DND-41 (cell line): ENCODE measurements at regions not wholly inside any gene's neighbourhood (a gene's known extent, or its start where the extent isn't known, plus 50 kb on each side); places are given as distances from the start of the nearest gene placed in this dataset.

Experiments used
- ATAC-seq: fragments of 200-7000 bp; cut with Tn5 transposase; 3 replicates; pipeline ENCODE4 v1.9.1; 2021; ENCODE audit warnings: low read depth; ENCODE audit not compliant: insufficient read depth
- DNase-seq: peaks from one replicate; pipeline ENCODE4 v3.0.0-alpha.2; 2020
- H2AFZ ChIP-seq: 2 replicates; pipeline ENCODE4 v1.6.0; 2012; ENCODE audit warnings: low read depth, low read length
- H3K27ac ChIP-seq: 2 replicates; pipeline ENCODE4 v1.5.1; 2012; ENCODE audit warnings: low read length, inconsistent platforms
- H3K27me3 ChIP-seq: fragments of 200-600 bp; sonication (generic); 2 replicates; pipeline ENCODE4 v1.6.0; 2012; ENCODE audit warnings: low read length, mild to moderate bottlenecking, inconsistent platforms; ENCODE audit not compliant: insufficient read depth, poor library complexity
- H3K36me3 ChIP-seq: 2 replicates; pipeline ENCODE4 v1.5.1; 2012; ENCODE audit warnings: low read length, inconsistent platforms; ENCODE audit not compliant: insufficient read depth
- H3K4me1 ChIP-seq: 2 replicates; pipeline ENCODE4 v1.5.1; 2012; ENCODE audit warnings: mild to moderate bottlenecking, low read length; ENCODE audit not compliant: insufficient read depth
- H3K4me2 ChIP-seq: 2 replicates; pipeline ENCODE4 v1.6.0; 2012; ENCODE audit warnings: mild to moderate bottlenecking, moderate library complexity, low read length, inconsistent platforms; ENCODE audit not compliant: insufficient read depth
- H3K4me3 ChIP-seq, 2 experiments: fragments of 200-600 bp in 1 of 2; shearing (Covaris generic) in 1 of 2; 2 replicates each; pipeline ENCODE4 v1.5.1; 2012 to 2016; ENCODE audit warnings: inconsistent platforms in 2 of 2, low read length in 2 of 2, mild to moderate bottlenecking in 2 of 2, low read depth in 1 of 2, moderate library complexity in 1 of 2
- H3K79me2 ChIP-seq: 2 replicates; pipeline ENCODE4 v1.6.0; 2012; ENCODE audit warnings: low read length, inconsistent platforms; ENCODE audit not compliant: insufficient read depth
- H3K9ac ChIP-seq: 2 replicates; pipeline ENCODE4 v1.6.0; 2012; ENCODE audit warnings: low read depth, mild to moderate bottlenecking, inconsistent platforms, low read length, moderate library complexity
- H3K9me3 ChIP-seq: 2 replicates; pipeline ENCODE4 v1.5.1; 2012; ENCODE audit warnings: low read length, moderate library complexity, mild to moderate bottlenecking, inconsistent platforms; ENCODE audit not compliant: insufficient read depth, severe bottlenecking
- H4K20me1 ChIP-seq: 2 replicates; pipeline ENCODE4 v1.6.0; 2012; ENCODE audit warnings: low read length; ENCODE audit not compliant: insufficient read depth
- CTCF ChIP-seq: IDR thresholded peaks from 2 replicates; pipeline ENCODE4 v1.5.1; 2012; ENCODE audit warnings: borderline replicate concordance, low read length, moderate library complexity, mild to moderate bottlenecking; ENCODE audit not compliant: poor library complexity, severe bottlenecking; ENCODE audit errors: extremely low read depth
- EZH2 ChIP-seq: IDR thresholded peaks from 3 replicates; pipeline ENCODE4 v1.6.1; 2012; ENCODE audit warnings: borderline replicate concordance, low read depth, mild to moderate bottlenecking, moderate library complexity, low read length, inconsistent platforms; ENCODE audit not compliant: severe bottlenecking

- no peak for ATAC-seq
- Histone ChIP-seq H3K4me1 (no peaks in the 10 kb centered on the region), H3K9me3 (peaks cover 37% of the 10 kb centered on the region), H3K36me3 (no peaks in the 10 kb centered on the region), H3K9ac (no peak overlapping the region), H3K27ac (no peak overlapping the region), H3K27me3 (no peaks in the 10 kb centered on the region), H2AFZ (no peak overlapping the region), H3K4me3 (no peak overlapping the region), H3K79me2 (no peaks in the 10 kb centered on the region), H3K4me2 (no peak overlapping the region), H4K20me1 (no peaks in the 10 kb centered on the region)
- no peak for TF ChIP-seq CTCF
- no peak for DNase-seq
Measured at GRCh38 chr2:89767572-89768435, 1076.3 kb downstream of the RPIA start.

GRCh38 chr2:89775885-89776284 lies 1084.4 kb downstream of the RPIA start:
- DNase-seq: no peak
- no peak overlapping the region for H3K4me3 ChIP-seq
- H3K27me3 ChIP-seq: no peaks in the 10 kb centered on the region
- no peak overlapping the region for H2AFZ ChIP-seq
- no peaks in the 10 kb centered on the region for H3K4me1 ChIP-seq
- no peak overlapping the region for H3K27ac ChIP-seq
- H3K36me3 ChIP-seq: no peaks in the 10 kb centered on the region
- H3K9me3 ChIP-seq: peaks cover 75% of the 10 kb centered on the region
- H3K4me2 ChIP-seq: no peak overlapping the region
- ATAC-seq: no peak
- no peak overlapping the region for H3K9ac ChIP-seq
- no peaks in the 10 kb centered on the region for H4K20me1 ChIP-seq
- H3K79me2 ChIP-seq: no peaks in the 10 kb centered on the region
- no peak for TF ChIP-seq EZH2
- TF ChIP-seq CTCF: no peak

- ATAC-seq (no peak), DNase-seq (no peak)
- H3K27me3 ChIP-seq: no peaks in the 10 kb centered on the region
- H4K20me1 ChIP-seq: no peaks in the 10 kb centered on the region
- no peak overlapping the region for H3K27ac ChIP-seq
- H3K4me2 ChIP-seq: no peak overlapping the region
- no peaks in the 10 kb centered on the region for H3K79me2 ChIP-seq
- H3K9ac ChIP-seq: no peak overlapping the region
- peaks cover 95% of the 10 kb centered on the region for H3K9me3 ChIP-seq
- H3K4me3 ChIP-seq: no peak overlapping the region
- H3K4me1 ChIP-seq: no peaks in the 10 kb centered on the region
- no peak for TF ChIP-seq CTCF
- no peak for TF ChIP-seq EZH2
- H2AFZ ChIP-seq: no peak overlapping the region
- H3K36me3 ChIP-seq: no peaks in the 10 kb centered on the region
Measured at GRCh38 chr2:89780318-89780717, 1088.8 kb downstream of the RPIA start.
